Body of pancreas (tissue), 4 donors: ENCODE measurements at regions not wholly inside any gene's neighbourhood (a gene's known extent, or its start where the extent isn't known, plus 50 kb on each side); places are given as distances from the start of the nearest gene placed in this dataset.

Experiments used
- ATAC-seq: fragments of 150-250 bp; one replicate; pipeline ENCODE4 v1.9.1; 2016
- DNase-seq, 4 donors: peaks; one replicate each; pipeline ENCODE4 v3.0.0-alpha.2; 2019
- H3K27ac ChIP-seq, 4 donors: fragments of 200-600 bp; sonication (generic); 1 replicate in 3 of 4; 2 replicates in 1 of 4; pipeline versions ENCODE4 v1.5.1 to v1.6.1; 2016 to 2019; ENCODE audit warnings: mild to moderate bottlenecking in 1 of 4, mixed read lengths in 1 of 4, moderate library complexity in 1 of 4
- H3K27me3 ChIP-seq, 2 donors: fragments of 200-600 bp; sonication (generic); one replicate each; pipeline ENCODE4 v1.6.0; 2016; ENCODE audit warnings: mild to moderate bottlenecking in 1 of 2
- H3K36me3 ChIP-seq, 2 donors: fragments of 200-600 bp; sonication (generic); replicated peaks in 1 of 2; 2 replicates each; pipeline ENCODE4 v1.5.1; 2016; ENCODE audit warnings: low read depth in 2 of 2; ENCODE audit not compliant: insufficient read depth in 1 of 2
- H3K4me1 ChIP-seq: fragments of 200-600 bp; sonication (generic); one replicate; pipeline ENCODE4 v1.6.0; 2016
- H3K4me3 ChIP-seq, 2 donors: fragments of 200-600 bp; sonication (generic); 1 replicate in 1 of 2; 2 replicates in 1 of 2; pipeline ENCODE4 v1.5.1; 2016 to 2019
- H3K9me3 ChIP-seq, 3 donors: fragments of 200-600 bp; sonication (generic); 1 replicate in 2 of 3; 2 replicates in 1 of 3; pipeline ENCODE4 v1.5.1; 2016
- POLR2A ChIP-seq, 3 donors: fragments of 450-650 bp; IDR thresholded peaks; one replicate each; pipeline ENCODE4 v1.6.1; 2016; ENCODE audit warnings: antibody characterized with exemption in 3 of 3, mild to moderate bottlenecking in 2 of 3
- WGBS, 2 donors: methylation state at CpG; one replicate each; pipeline ENCODE4 v1.1.5; 2017; 5-methylcytosine and 5-hydroxymethylcytosine counted together
- intact Hi-C: fragments of 100-400 bp; cut with DNase I; formaldehyde crosslinking; loops from one replicate; pipeline ENCODE4 v1.15.1; 2023
- TF ChIP-seq, protein P1 (sequence below), 7 experiments: fragments of 450-650 bp in 4 of 7; fragments of 200-600 bp in 3 of 7; sonication (generic) in 3 of 7; IDR thresholded peaks; one replicate each; pipeline ENCODE4 v1.5.1; 2016 to 2019; ENCODE audit warnings: antibody characterized with exemption in 7 of 7

DNA sequence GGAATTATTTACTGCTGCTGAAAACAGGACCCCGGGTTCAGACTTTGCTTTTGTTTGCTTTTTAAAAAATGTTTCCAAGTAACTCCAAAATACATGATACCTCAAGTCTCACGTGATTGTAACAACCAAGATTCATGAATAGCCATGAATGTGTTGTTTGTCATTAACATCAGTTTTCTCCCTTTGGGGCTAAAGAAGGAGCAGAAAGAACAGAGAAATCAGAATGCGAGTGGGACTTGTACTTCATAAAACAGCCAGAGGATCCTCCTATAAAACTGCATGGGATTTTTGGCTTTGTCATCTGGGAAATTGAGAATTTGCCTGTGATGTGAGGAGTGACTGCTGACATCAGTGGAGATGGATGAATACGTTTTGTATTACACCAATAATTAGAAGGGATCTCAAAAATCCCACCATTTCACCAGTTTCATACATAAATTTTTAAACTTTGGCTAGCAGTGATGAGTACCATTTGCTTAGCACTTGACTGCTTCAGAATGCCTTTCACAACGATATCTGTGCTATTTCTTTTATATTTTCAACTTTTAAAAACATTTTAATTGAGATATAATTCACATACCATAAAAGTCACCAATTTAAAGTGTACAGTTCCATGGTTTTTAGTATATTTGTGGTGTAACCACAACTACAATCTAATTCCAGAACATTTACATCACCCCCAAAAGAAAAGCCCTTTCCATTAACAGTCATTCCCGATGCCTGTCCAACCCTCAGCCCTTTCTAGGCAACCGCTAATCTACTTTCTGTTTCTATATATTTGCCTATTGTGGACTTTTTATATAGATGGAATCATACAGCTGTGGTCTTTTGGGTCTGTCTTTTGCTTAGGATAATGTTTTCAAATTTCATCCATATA, 126.9 kb upstream of the ANKRD55 start:
- ATAC-seq (no peak), DNase-seq (no peak)
- intact Hi-C loops: no loop called here
- WGBS, 2 donors: 84 to 86% methylated on average over 7 of the region's 7 CpGs
- peak overlapping the region; percentile 11 to 83 (median 78) for H3K27ac ChIP-seq
- H3K4me3 ChIP-seq: no peak overlapping the region
- TF ChIP-seq, protein P1, sequence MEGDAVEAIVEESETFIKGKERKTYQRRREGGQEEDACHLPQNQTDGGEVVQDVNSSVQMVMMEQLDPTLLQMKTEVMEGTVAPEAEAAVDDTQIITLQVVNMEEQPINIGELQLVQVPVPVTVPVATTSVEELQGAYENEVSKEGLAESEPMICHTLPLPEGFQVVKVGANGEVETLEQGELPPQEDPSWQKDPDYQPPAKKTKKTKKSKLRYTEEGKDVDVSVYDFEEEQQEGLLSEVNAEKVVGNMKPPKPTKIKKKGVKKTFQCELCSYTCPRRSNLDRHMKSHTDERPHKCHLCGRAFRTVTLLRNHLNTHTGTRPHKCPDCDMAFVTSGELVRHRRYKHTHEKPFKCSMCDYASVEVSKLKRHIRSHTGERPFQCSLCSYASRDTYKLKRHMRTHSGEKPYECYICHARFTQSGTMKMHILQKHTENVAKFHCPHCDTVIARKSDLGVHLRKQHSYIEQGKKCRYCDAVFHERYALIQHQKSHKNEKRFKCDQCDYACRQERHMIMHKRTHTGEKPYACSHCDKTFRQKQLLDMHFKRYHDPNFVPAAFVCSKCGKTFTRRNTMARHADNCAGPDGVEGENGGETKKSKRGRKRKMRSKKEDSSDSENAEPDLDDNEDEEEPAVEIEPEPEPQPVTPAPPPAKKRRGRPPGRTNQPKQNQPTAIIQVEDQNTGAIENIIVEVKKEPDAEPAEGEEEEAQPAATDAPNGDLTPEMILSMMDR (IDR thresholded peaks at IDR 0.05): no peak
- TF ChIP-seq POLR2A (IDR thresholded peaks at IDR 0.05): no peak
- H3K36me3 ChIP-seq: no peaks in the 10 kb centered on the region
- H3K9me3 ChIP-seq: no peaks in the 10 kb centered on the region
- peaks cover 46% of the 10 kb centered on the region for H3K4me1 ChIP-seq
- no peaks in the 10 kb centered on the region for H3K27me3 ChIP-seq

DNA sequence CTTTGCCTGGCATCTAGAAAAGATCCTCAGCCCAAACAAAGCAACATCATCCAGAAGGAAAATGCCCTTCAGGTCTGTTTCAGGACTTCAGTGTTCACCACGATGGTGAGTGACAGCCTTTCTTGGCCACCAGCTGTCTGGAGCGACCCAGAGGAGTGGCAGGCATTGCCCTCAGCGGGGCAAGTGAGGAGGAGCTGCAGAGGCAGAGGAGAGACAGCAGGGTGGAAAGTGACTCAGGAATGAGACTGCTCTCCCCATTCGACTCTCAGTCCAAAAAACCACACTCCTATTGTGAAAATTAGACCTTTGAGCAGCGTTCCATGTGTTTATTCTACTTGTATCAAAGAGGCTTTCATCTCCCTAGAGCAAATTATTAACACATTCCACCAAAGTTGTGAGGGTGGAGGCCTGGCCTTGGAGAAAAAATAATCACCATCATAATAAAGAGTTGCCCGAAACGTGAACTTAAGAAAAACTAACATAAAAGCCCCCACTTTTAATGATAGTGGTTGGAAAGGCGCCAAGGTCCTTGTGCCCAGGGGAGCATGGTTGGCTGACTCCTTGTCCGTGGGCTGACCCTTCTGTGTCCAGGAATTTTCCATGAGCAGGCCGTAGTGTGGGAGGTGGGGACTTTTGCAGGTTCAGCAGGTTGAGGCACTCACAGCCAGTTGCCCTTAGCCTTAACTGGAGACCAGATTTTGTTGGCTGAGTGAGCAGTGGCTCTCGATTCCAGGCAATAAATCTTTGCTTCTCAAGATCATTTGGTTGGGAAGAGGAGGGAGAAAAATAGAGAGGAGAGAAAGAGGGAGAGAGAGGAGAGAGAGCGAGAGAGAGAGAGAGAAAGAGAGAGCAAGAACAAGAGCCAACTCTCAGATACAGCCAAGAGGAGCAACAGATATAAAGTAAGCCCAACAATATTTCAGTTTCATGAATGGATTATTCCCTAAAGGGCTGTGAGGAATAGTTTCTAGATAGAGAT, 125.9 kb upstream of the ANKRD55 start:
- DNase-seq (peak; percentile 67 to 85 (median 74)), ATAC-seq (peak; percentile 83)
- WGBS, 2 donors: 21 to 22% methylated on average over 12 of the region's 12 CpGs
- Histone ChIP-seq H3K36me3 (no peaks in the 10 kb centered on the region), H3K4me1 (peaks cover 46% of the 10 kb centered on the region), H3K27me3 (no peaks in the 10 kb centered on the region), H3K4me3 (no peak overlapping the region), H3K9me3 (no peaks in the 10 kb centered on the region), H3K27ac (peak overlapping the region; percentile 61 to 83 (median 78))
- TF ChIP-seq POLR2A (IDR thresholded peaks at IDR 0.05): peak in 2 of 3 donors; percentile 46 to 63
- TF ChIP-seq, protein P1 (IDR thresholded peaks at IDR 0.05): peak in 3 of 7 experiments; percentile 12 to 17 (median 13)
- intact Hi-C loops: no loop called here

DNA sequence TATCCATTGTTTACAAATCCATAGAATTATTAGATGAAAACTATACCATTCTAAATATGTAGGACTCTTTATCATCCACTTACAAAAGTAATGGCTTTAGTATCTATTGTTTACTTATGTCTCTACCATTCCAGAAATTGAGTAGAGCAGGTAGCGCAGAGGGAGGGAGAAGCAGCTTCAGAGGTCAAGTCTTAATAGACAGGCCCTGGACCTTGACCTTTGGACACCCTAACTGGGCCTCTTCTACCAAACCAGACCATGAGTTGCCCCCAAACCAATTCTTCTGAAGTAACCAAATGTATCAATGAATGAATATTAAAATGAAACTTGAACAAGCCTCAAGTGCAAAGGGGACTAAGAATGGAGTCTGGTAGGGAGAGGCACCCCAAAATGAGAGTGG, 124.9 kb upstream of the ANKRD55 start:
- Histone ChIP-seq H3K4me3 (no peak overlapping the region), H3K4me1 (peaks cover 46% of the 10 kb centered on the region), H3K36me3 (no peaks in the 10 kb centered on the region), H3K27ac (peak overlapping the region; percentile 33 to 83 (median 78)), H3K27me3 (no peaks in the 10 kb centered on the region), H3K9me3 (no peaks in the 10 kb centered on the region)
- intact Hi-C loops: no loop called here
- DNase-seq (no peak), ATAC-seq (no peak)
- TF ChIP-seq, protein P1 (IDR thresholded peaks at IDR 0.05): no peak
- TF ChIP-seq POLR2A (IDR thresholded peaks at IDR 0.05): no peak
- WGBS, 2 donors: 77 to 86% methylated on average over 1 of the region's 1 CpG

DNA sequence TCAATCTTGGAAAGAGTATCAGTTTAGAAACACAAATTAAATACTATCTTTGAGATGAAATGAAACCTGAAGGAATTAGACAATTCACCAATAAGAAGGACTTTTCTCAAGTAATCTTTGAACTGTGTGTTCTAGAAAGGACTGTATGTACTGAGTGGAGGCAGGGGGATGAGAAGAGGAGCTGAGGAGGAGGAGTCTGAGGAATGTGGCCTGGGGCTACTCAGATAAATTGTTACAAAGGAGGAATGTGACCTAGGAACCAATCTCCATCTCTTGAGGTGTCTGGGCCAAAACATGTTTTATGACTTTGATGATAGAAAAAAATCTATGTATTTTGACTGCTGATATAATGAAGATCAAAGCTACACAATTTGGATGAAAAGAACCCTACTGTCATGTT, 124.3 kb upstream of the ANKRD55 start:
- Histone ChIP-seq H3K4me1 (peaks cover 46% of the 10 kb centered on the region), H3K36me3 (no peaks in the 10 kb centered on the region), H3K4me3 (no peak overlapping the region), H3K27ac (peak overlapping the region in 3 of 4 donors; percentile 66 to 78 (median 69)), H3K9me3 (no peaks in the 10 kb centered on the region), H3K27me3 (no peaks in the 10 kb centered on the region)
- intact Hi-C loops: no loop called here
- ATAC-seq (no peak), DNase-seq (no peak)
- TF ChIP-seq POLR2A (IDR thresholded peaks at IDR 0.05): no peak
- TF ChIP-seq, protein P1 (IDR thresholded peaks at IDR 0.05): no peak
